DND-41 (cell line): ENCODE measurements at regions not wholly inside any gene's neighbourhood (a gene's known extent, or its start where the extent isn't known, plus 50 kb on each side); places are given as distances from the start of the nearest gene placed in this dataset.

Experiments used
- CTCF ChIP-seq: IDR thresholded peaks from 2 replicates; pipeline ENCODE4 v1.5.1; 2012; ENCODE audit warnings: borderline replicate concordance, low read length, moderate library complexity, mild to moderate bottlenecking; ENCODE audit not compliant: poor library complexity, severe bottlenecking; ENCODE audit errors: extremely low read depth
- EZH2 ChIP-seq: IDR thresholded peaks from 3 replicates; pipeline ENCODE4 v1.6.1; 2012; ENCODE audit warnings: borderline replicate concordance, low read depth, mild to moderate bottlenecking, moderate library complexity, low read length, inconsistent platforms; ENCODE audit not compliant: severe bottlenecking

- TF ChIP-seq CTCF (no peak), EZH2 (no peak)
Observed at GRCh38 chr1:201739080-201739479, 89.9 kb upstream of the IPO9 start.
